ENCODE measurements at regions not wholly inside any gene's neighbourhood (a gene's known extent, or its start where the extent isn't known, plus 50 kb on each side); places are given as distances from the start of the nearest gene placed in this dataset.

GRCh38 chr18:42471885-42472284 lies 516.9 kb downstream of the PIK3C3 start:
- H3T11ph ChIP-seq (ENCODE audit: low read length): no peak overlapping the region
- H2BK15ac ChIP-seq (ENCODE audit: low read depth, low read length): no peak overlapping the region
- no peak overlapping the region for H3K4me2 ChIP-seq (ENCODE audit: insufficient read depth, insufficient read length, low read length)
- H2AFZ ChIP-seq (ENCODE audit: low read length): no peak overlapping the region
- H3K9ac ChIP-seq (ENCODE audit: extremely low read depth, insufficient read length, low read length): no peak overlapping the region
- no peaks in the 10 kb centered on the region for H3K79me2 ChIP-seq (ENCODE audit: insufficient read depth, low read length)
- H3K4me3 Mint-ChIP-seq: no peak overlapping the region
- H3K56ac ChIP-seq (ENCODE audit: insufficient read length, low read depth, low read length): no peak overlapping the region
- H3K4me1 ChIP-seq (ENCODE audit: insufficient read depth, low read length): no peaks in the 10 kb centered on the region
- H3K27me3 ChIP-seq (ENCODE audit: insufficient read depth, low read length): no peaks in the 10 kb centered on the region
- no peak overlapping the region for H2BK20ac ChIP-seq (ENCODE audit: low read depth, low read length, poor library complexity, severe bottlenecking)
- H3K4me1 Mint-ChIP-seq: no peaks in the 10 kb centered on the region
- no peak overlapping the region for H3K27ac Mint-ChIP-seq
- H2BK5ac ChIP-seq (ENCODE audit: insufficient read length, low read length): no peak overlapping the region
- H2BK120ac ChIP-seq (ENCODE audit: low read depth, low read length, poor library complexity, severe bottlenecking): no peak overlapping the region
- H3K23ac ChIP-seq (ENCODE audit: insufficient read length, low read depth, low read length): no peak overlapping the region
- no peak overlapping the region for H2AK5ac ChIP-seq (ENCODE audit: insufficient read length, low read length)
- no peak overlapping the region for H4K91ac ChIP-seq (ENCODE audit: insufficient read length, low read depth, low read length)
- no peak for DNase-seq
- H3K14ac ChIP-seq (ENCODE audit: insufficient read depth, low read length): no peak overlapping the region
- no peak overlapping the region for H2BK12ac ChIP-seq (ENCODE audit: insufficient read length, low read depth, low read length)
- no peaks in the 10 kb centered on the region for H4K20me1 ChIP-seq (ENCODE audit: control insufficient read depth, insufficient read depth, insufficient read length)
- H3K27me3 Mint-ChIP-seq (ENCODE audit: low read depth): no peaks in the 10 kb centered on the region
- H3K18ac ChIP-seq (ENCODE audit: insufficient read length, low read depth, low read length): no peak overlapping the region
- H4K5ac ChIP-seq (ENCODE audit: insufficient read length, low read depth, low read length): no peak overlapping the region
- WGBS (ENCODE audit: extremely low coverage, insufficient read length, low lambda C conversion rate): no CpG with 5 or more reads among the region's 1 CpG
- no peak overlapping the region for H3K27ac ChIP-seq (ENCODE audit: insufficient read length, low read depth, low read length)
- no peaks in the 10 kb centered on the region for H3K36me3 Mint-ChIP-seq (ENCODE audit: insufficient read depth in 1 of 3, low read depth in 3 of 3)
- peak; percentile 33; the same call in 1 of the 3 replicates for TF ChIP-seq CTCF (conservative IDR thresholded peaks at IDR 0.05)
- H3K9me3 Mint-ChIP-seq: no peaks in the 10 kb centered on the region
- H3K9me3 ChIP-seq (ENCODE audit: control insufficient read depth, low read depth, low read length): no peaks in the 10 kb centered on the region
- no peaks in the 10 kb centered on the region for H3K79me1 ChIP-seq (ENCODE audit: insufficient read depth, low read depth, low read length, poor library complexity, severe bottlenecking)
- H3K23me2 ChIP-seq (ENCODE audit: insufficient read length, low read depth, low read length, poor library complexity, severe bottlenecking): no peaks in the 10 kb centered on the region
- no peak overlapping the region for H4K8ac ChIP-seq (replicated peaks; ENCODE audit: insufficient read length, low read depth, low read length)
- no peak overlapping the region for H3K4ac ChIP-seq (ENCODE audit: low read depth, low read length)
